ENCODE measurements at regions not wholly inside any gene's neighbourhood (a gene's known extent, or its start where the extent isn't known, plus 50 kb on each side); places are given as distances from the start of the nearest gene placed in this dataset.

DNA sequence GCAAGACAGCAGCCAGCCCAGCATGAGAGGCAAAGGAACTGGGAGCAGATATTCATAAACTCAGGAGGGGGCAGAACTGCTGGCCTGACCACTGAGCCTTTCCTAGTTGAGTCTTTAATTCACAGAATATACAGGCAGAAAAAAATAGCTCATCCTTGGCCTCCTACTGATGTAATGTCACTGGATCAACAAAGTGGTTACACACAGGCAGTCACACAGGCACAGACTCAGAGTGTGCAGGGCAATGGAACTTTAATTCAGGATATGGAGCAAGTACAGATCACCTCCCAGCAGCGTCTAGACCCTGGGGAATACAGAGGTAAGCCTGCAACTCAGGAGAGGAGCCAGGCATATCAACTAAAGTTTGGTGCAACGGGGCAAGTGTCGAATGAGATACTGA lies 75.4 kb downstream of the TNP1 start:
- no peaks in the 10 kb centered on the region for H3K4me1 Mint-ChIP-seq
- H3K36me3 ChIP-seq (ENCODE audit: insufficient read depth, low read length) = no peaks in the 10 kb centered on the region
- POLR2A ChIA-PET (ENCODE audit: partially characterized antibody) = no interaction called here

DNA sequence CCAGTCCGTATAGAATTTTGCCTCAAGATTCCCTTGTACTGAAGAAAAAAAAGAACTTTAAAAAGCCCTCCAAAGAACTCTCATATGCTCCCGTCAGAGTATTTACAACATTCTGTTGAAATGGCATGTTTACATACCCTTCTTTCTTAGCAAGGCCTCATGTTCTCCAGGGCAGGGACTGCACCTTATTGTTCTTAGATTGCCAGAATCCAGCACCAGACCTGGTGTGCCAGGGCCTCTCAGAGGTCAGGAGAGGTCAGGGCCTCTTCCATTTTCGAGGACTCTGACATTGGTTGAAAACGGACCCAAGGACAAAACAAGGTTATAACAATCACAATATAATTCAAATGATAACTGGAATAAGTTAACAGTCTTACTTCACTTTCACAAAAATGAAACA lies 78.2 kb downstream of the TNP1 start:
- H3K9me3 Mint-ChIP-seq = peaks cover 0 to 3% (median 0%) of the 10 kb centered on the region in 8 donors
- H3K4me1 Mint-ChIP-seq = no peaks in the 10 kb centered on the region
- no peak overlapping the region for H3K27ac Mint-ChIP-seq
- H3K27me3 Mint-ChIP-seq = peaks cover 10 to 19% of the 10 kb centered on the region in 2 donors
- Histone ChIP-seq H3K4me1 (ENCODE audit: insufficient read depth, low read length) (no peaks in the 10 kb centered on the region), H3K4me3 (ENCODE audit: low read length in 2 of 2) (no peak overlapping the region), H3K9me3 (ENCODE audit: control insufficient read depth in 1 of 2, low read length in 2 of 2) (no peaks in the 10 kb centered on the region), H3K36me3 (ENCODE audit: insufficient read depth, low read length) (no peaks in the 10 kb centered on the region), H3K27me3 (ENCODE audit: insufficient read depth, low read length) (no peaks in the 10 kb centered on the region), H3K27ac (ENCODE audit: low read depth, low read length) (no peak overlapping the region)
- intact Hi-C loops (cut with micrococcal nuclease) = no loop called here
- ChIA-PET CTCF (ENCODE audit: partially characterized antibody) (no interaction called here), POLR2A (ENCODE audit: partially characterized antibody) (no interaction called here)
- H3K36me3 Mint-ChIP-seq = no peaks in the 10 kb centered on the region
- DNase-seq = no peak
- H3K4me3 Mint-ChIP-seq = no peak overlapping the region

More for the DNA sequence above, 75.4 kb downstream of the TNP1 start:
- H3K9me3 Mint-ChIP-seq = peaks cover 0 to 3% (median 0%) of the 10 kb centered on the region in 8 donors
- no peak overlapping the region for H3K4me3 Mint-ChIP-seq
- Histone ChIP-seq H3K9me3 (ENCODE audit: control insufficient read depth in 1 of 2, low read length in 2 of 2) (no peaks in the 10 kb centered on the region), H3K4me1 (ENCODE audit: insufficient read depth, low read length) (no peaks in the 10 kb centered on the region), H3K27me3 (ENCODE audit: insufficient read depth, low read length) (no peaks in the 10 kb centered on the region), H3K4me3 (ENCODE audit: low read length in 2 of 2) (no peak overlapping the region), H3K27ac (ENCODE audit: low read depth, low read length) (no peak overlapping the region)
- H3K36me3 Mint-ChIP-seq = no peaks in the 10 kb centered on the region
- CTCF ChIA-PET (ENCODE audit: partially characterized antibody) = no interaction called here
- H3K27ac Mint-ChIP-seq = no peak overlapping the region
- peaks cover 7 to 11% of the 10 kb centered on the region in 2 donors for H3K27me3 Mint-ChIP-seq
- intact Hi-C loops (cut with micrococcal nuclease) = no loop called here
- no peak for DNase-seq

DNA sequence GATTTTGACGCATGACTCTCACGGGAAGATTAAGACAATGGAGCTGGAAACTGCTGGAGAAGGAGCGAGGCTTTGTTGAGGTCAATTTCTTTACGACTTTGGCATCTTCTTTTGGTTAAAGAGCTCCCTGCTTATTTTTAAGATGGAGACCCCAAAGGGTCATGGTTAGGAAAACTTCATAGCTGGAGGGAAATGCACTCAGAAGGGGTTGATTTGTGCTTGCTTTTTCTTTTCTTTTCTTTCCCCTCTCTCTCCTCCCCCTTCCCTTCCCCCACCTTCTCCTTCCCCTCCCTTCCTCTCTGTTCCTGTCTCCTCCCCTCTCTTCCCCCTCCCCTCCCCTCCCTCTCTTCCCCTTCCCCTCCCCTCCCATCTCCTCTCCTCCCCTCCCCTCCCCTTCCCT lies 79.0 kb downstream of the TNP1 start:
- no peak overlapping the region for H3K27ac ChIP-seq (ENCODE audit: low read depth, low read length)
- no peaks in the 10 kb centered on the region for H3K36me3 ChIP-seq (ENCODE audit: insufficient read depth, low read length)
- H3K9me3 Mint-ChIP-seq = peaks cover 0 to 3% (median 0%) of the 10 kb centered on the region in 8 donors
- CTCF ChIA-PET (ENCODE audit: partially characterized antibody) = interaction anchor here (0.9 kb wide), 1 partner anchor 98 kb away, joined by 3 read pairs; no protein-coding TSS in a partner anchor
- no peaks in the 10 kb centered on the region for H3K36me3 Mint-ChIP-seq
- H3K27ac Mint-ChIP-seq = no peak overlapping the region
- H3K4me1 Mint-ChIP-seq = no peaks in the 10 kb centered on the region
- no peaks in the 10 kb centered on the region for H3K9me3 ChIP-seq (ENCODE audit: control insufficient read depth in 1 of 2, low read length in 2 of 2)
- no peaks in the 10 kb centered on the region for H3K27me3 ChIP-seq (ENCODE audit: insufficient read depth, low read length)
- no peaks in the 10 kb centered on the region for H3K4me1 ChIP-seq (ENCODE audit: insufficient read depth, low read length)
- peaks cover 5 to 19% of the 10 kb centered on the region in 2 donors for H3K27me3 Mint-ChIP-seq
- no peak overlapping the region for H3K4me3 ChIP-seq (ENCODE audit: low read length in 2 of 2)
- POLR2A ChIA-PET (ENCODE audit: partially characterized antibody) = no interaction called here
- DNase-seq = no peak
- no peak overlapping the region for H3K4me3 Mint-ChIP-seq
- intact Hi-C loops (cut with micrococcal nuclease) = no loop called here

DNA sequence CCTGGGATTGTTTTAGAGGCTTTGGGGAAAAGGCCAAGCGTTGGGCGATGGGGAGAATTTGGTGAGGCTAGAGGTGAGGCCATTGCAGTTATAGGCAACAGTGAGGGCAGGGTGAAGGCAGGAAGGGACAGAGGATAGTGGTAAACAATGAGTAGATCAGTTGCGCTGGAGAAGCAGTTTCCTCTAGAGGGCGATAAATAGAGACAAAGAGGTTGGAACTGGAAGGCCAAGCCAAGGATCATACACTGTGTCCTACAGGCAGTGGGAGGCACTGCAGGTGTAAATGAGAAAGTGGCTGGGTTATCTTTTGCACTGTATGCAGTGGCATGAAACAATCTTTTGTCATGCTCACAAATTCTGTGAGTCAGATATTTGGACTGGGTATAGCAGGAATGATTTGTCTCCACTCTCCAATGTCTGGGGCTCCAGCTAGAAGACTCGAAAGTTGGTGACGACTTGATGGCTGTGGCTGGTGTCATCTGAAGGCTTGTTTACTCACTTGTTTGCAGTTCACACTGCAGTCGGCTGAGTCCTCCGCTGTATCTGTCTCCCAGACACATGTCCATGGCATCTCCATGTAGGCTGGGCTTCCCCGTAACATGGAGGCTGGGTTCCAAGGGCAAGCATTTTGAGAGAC lies 82.1 kb downstream of the TNP1 start:
- intact Hi-C loops (cut with micrococcal nuclease) = no loop called here
- Histone ChIP-seq H3K4me3 (ENCODE audit: low read length in 2 of 2) (no peak overlapping the region), H3K36me3 (ENCODE audit: insufficient read depth, low read length) (no peaks in the 10 kb centered on the region), H3K9me3 (ENCODE audit: control insufficient read depth in 1 of 2, low read length in 2 of 2) (no peaks in the 10 kb centered on the region), H3K27ac (ENCODE audit: low read depth, low read length) (no peak overlapping the region), H3K4me1 (ENCODE audit: insufficient read depth, low read length) (no peaks in the 10 kb centered on the region), H3K27me3 (ENCODE audit: insufficient read depth, low read length) (no peaks in the 10 kb centered on the region)
- ChIA-PET CTCF (ENCODE audit: partially characterized antibody) (no interaction called here), POLR2A (ENCODE audit: partially characterized antibody) (no interaction called here)
- Mint-ChIP-seq H3K4me3 (no peak overlapping the region), H3K36me3 (no peaks in the 10 kb centered on the region), H3K9me3 (peaks cover 0 to 3% (median 0%) of the 10 kb centered on the region in 8 donors), H3K27ac (no peak overlapping the region), H3K4me1 (no peaks in the 10 kb centered on the region), H3K27me3 (peaks cover 3 to 21% of the 10 kb centered on the region in 2 donors)
- peak in 1 of 5 donors; percentile 2 for DNase-seq

DNA sequence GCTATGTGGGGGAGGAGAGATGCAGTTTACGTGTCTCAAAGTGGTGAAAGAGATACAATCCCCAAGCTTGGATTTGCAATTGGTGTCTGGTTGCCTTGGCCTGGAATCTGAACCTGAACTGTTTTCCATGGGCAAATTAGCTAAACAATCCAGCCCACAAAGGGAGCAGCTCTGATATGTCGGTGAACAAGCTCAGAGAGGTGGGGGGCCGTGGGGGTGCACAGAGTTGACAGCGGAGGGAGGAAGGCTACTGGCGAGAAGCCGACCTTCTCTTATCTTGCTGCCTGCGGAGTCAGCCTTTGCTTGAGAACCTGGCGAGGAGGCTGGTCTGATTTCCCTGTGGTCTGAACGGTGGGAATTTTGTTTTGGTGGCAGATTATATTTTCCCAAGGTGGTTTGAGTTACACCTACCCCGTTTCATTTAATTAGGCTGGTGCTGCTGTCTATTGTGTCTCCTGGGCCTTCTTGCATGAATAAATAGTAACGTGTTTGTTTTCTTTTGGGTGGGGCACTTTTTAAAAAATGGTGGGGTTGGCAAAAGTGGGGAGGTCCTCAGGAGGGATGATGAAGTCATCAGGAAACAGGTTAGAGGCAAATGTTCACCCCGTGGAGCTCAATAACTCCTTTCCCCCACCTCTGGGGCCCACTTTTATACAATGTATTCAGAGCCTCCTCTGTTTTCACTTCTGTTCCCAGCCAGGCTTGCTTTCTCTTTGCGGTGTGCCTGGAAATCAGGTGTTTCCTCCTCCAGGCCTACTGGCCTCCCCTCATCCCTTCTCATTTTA lies 80.9 kb upstream of the IGFBP5 start:
- intact Hi-C loops (cut with micrococcal nuclease) = no loop called here

DNA sequence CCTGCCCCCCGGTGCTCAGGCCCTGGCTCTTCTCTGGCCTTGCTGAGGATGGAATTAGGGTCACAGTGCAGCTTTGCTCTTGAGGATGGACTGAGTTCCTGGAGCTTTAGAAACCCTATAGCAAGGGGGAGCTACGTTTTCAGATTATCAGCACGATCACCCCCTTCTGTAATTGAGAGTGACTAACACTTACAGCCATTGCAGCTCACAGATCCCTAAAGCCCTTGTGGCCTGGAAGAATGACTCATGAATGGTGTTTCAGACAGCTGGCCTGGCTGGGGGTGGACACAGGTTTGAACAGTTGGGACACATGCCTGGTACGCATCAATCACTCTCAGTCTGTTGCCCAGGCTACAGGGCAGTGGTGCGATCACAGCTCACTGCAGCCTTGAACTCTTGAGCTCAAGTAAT lies 79.7 kb upstream of the IGFBP5 start:
- no peaks in the 10 kb centered on the region for H3K36me3 Mint-ChIP-seq
- ChIA-PET POLR2A (ENCODE audit: partially characterized antibody) (no interaction called here), CTCF (ENCODE audit: partially characterized antibody) (no interaction called here)
- Histone ChIP-seq H3K27me3 (ENCODE audit: insufficient read depth, low read length) (no peaks in the 10 kb centered on the region), H3K9me3 (ENCODE audit: control insufficient read depth in 1 of 2, low read length in 2 of 2) (no peaks in the 10 kb centered on the region), H3K4me1 (ENCODE audit: insufficient read depth, low read length) (no peaks in the 10 kb centered on the region), H3K4me3 (ENCODE audit: low read length in 2 of 2) (no peak overlapping the region), H3K36me3 (ENCODE audit: insufficient read depth, low read length) (no peaks in the 10 kb centered on the region), H3K27ac (ENCODE audit: low read depth, low read length) (no peak overlapping the region)
- no peak overlapping the region for H3K27ac Mint-ChIP-seq
- no peak for DNase-seq
- intact Hi-C loops (cut with micrococcal nuclease) = no loop called here
- no peak overlapping the region for H3K4me3 Mint-ChIP-seq
- peaks cover 3 to 21% of the 10 kb centered on the region in 2 donors for H3K27me3 Mint-ChIP-seq
- H3K9me3 Mint-ChIP-seq = peaks cover 0 to 2% (median 0%) of the 10 kb centered on the region in 8 donors
- no peaks in the 10 kb centered on the region for H3K4me1 Mint-ChIP-seq

More for the DNA sequence above, 80.9 kb upstream of the IGFBP5 start:
- Mint-ChIP-seq H3K9me3 (peaks cover 0 to 2% (median 0%) of the 10 kb centered on the region in 8 donors), H3K4me3 (no peak overlapping the region), H3K27ac (no peak overlapping the region), H3K27me3 (peaks cover 3 to 21% of the 10 kb centered on the region in 2 donors), H3K36me3 (no peaks in the 10 kb centered on the region), H3K4me1 (no peaks in the 10 kb centered on the region)
- CTCF ChIA-PET (ENCODE audit: partially characterized antibody) = no interaction called here
- Histone ChIP-seq H3K4me1 (ENCODE audit: insufficient read depth, low read length) (no peaks in the 10 kb centered on the region), H3K27ac (ENCODE audit: low read depth, low read length) (no peak overlapping the region), H3K27me3 (ENCODE audit: insufficient read depth, low read length) (no peaks in the 10 kb centered on the region), H3K9me3 (ENCODE audit: control insufficient read depth in 1 of 2, low read length in 2 of 2) (no peaks in the 10 kb centered on the region), H3K4me3 (ENCODE audit: low read length in 2 of 2) (no peak overlapping the region), H3K36me3 (ENCODE audit: insufficient read depth, low read length) (no peaks in the 10 kb centered on the region)
- POLR2A ChIA-PET (ENCODE audit: partially characterized antibody) = no interaction called here
- DNase-seq = no peak

DNA sequence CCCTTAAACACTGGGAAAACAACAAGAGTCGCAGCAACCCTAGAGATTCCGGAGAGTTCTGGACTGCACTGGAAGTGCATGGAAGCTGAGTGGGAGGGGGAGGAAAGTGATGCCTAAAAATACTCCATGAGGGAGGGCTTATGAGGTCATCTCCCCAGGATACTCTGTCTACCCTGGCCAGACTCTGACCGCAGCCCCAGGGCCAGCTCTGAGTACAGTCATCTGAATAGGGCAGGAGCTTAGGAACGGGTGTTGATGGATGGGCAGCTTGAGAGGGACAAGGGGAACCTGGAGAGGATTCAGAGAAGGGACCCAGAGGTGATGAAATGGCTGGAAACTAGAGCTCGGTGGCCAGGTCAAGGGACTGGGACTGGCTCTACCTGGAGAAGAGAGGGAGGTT lies 79.3 kb upstream of the IGFBP5 start:
- H3K27ac Mint-ChIP-seq = peak overlapping the region in 1 of 7 donors; percentile 65
- ChIA-PET CTCF (ENCODE audit: partially characterized antibody) (no interaction called here), POLR2A (ENCODE audit: partially characterized antibody) (no interaction called here)
- no peak overlapping the region for H3K27ac ChIP-seq (ENCODE audit: low read depth, low read length)
- no peaks in the 10 kb centered on the region for H3K4me1 ChIP-seq (ENCODE audit: insufficient read depth, low read length)
- no peaks in the 10 kb centered on the region for H3K4me1 Mint-ChIP-seq
- peaks cover 3 to 17% of the 10 kb centered on the region in 2 donors for H3K27me3 Mint-ChIP-seq
- no peaks in the 10 kb centered on the region for H3K36me3 Mint-ChIP-seq
- H3K4me3 ChIP-seq (ENCODE audit: low read length in 2 of 2) = no peak overlapping the region
- H3K4me3 Mint-ChIP-seq = no peak overlapping the region
- H3K36me3 ChIP-seq (ENCODE audit: insufficient read depth, low read length) = no peaks in the 10 kb centered on the region
- H3K9me3 ChIP-seq (ENCODE audit: control insufficient read depth in 1 of 2, low read length in 2 of 2) = no peaks in the 10 kb centered on the region
- peaks cover 0 to 2% (median 0%) of the 10 kb centered on the region in 8 donors for H3K9me3 Mint-ChIP-seq
- no peaks in the 10 kb centered on the region for H3K27me3 ChIP-seq (ENCODE audit: insufficient read depth, low read length)
- no peak for DNase-seq
- intact Hi-C loops (cut with micrococcal nuclease) = no loop called here

Data from CD4-positive, alpha-beta memory T cell (primary cell).